Neural cell (in vitro differentiated cells): ENCODE measurements at regions not wholly inside any gene's neighbourhood (a gene's known extent, or its start where the extent isn't known, plus 50 kb on each side); places are given as distances from the start of the nearest gene placed in this dataset.

Source experiments
- CTCF ChIP-seq: fragments of 450-650 bp; IDR thresholded peaks from 2 replicates; pipeline ENCODE4 v1.5.1; 2014; ENCODE audit warnings: antibody characterized with exemption, mild to moderate bottlenecking, moderate library complexity; ENCODE audit not compliant: poor library complexity, severe bottlenecking
- EP300 ChIP-seq: fragments of 450-650 bp; conservative IDR thresholded peaks from 2 replicates; pipeline ENCODE4 v1.6.1; 2014; ENCODE audit warnings: antibody characterized with exemption, mild to moderate bottlenecking, moderate library complexity; ENCODE audit not compliant: poor library complexity, severe bottlenecking
- POLR2AphosphoS5 ChIP-seq: IDR thresholded peaks from 2 replicates; pipeline ENCODE4 v1.6.1; 2012
- REST ChIP-seq: IDR thresholded peaks from 2 replicates; pipeline ENCODE4 v1.6.1; 2012; ENCODE audit warnings: borderline replicate concordance
- TAF1 ChIP-seq: IDR thresholded peaks from 2 replicates; pipeline ENCODE4 v1.6.1; 2012; ENCODE audit warnings: low read depth

- TF ChIP-seq CTCF: no peak
- no peak for TF ChIP-seq EP300
- no peak for TF ChIP-seq POLR2AphosphoS5
- no peak for TF ChIP-seq TAF1
- no peak for TF ChIP-seq REST
Measured at GRCh38 chr11:134823970-134824369, 411.9 kb upstream of the B3GAT1 start.
